Dermis microvascular lymphatic vessel endothelial cell (primary cell): ENCODE measurements at regions not wholly inside any gene's neighbourhood (a gene's known extent, or its start where the extent isn't known, plus 50 kb on each side); places are given as distances from the start of the nearest gene placed in this dataset.

Experiments
- DNase-seq, 2 donors: peaks; one replicate each; pipeline versions ENCODE4 v3.0.0 to v3.0.0-alpha.2; 2010; ENCODE audit warnings: low read depth in 2 of 2

GRCh38 chr1:106817575-106817974, 238.9 kb upstream of the PRMT6 start:
- DNase-seq = no peak

- no peak for DNase-seq
Observed at GRCh38 chr1:106831511-106831910, 225.0 kb upstream of the PRMT6 start.

- no peak for DNase-seq
Observed at GRCh38 chr1:106836708-106837107, 219.8 kb upstream of the PRMT6 start.

GRCh38 chr1:106843518-106843917, 213.0 kb upstream of the PRMT6 start:
- DNase-seq = no peak

GRCh38 chr1:106846656-106847055, 209.8 kb upstream of the PRMT6 start:
- DNase-seq = no peak

- DNase-seq = no peak
Observed at GRCh38 chr1:106861110-106861509, 195.4 kb upstream of the PRMT6 start.

GRCh38 chr1:106868828-106869227, 187.6 kb upstream of the PRMT6 start:
- DNase-seq = no peak

- no peak for DNase-seq
Observed at GRCh38 chr1:106875622-106876021, 180.9 kb upstream of the PRMT6 start.

- no peak for DNase-seq
Observed at GRCh38 chr1:106876384-106876783, 180.1 kb upstream of the PRMT6 start.

GRCh38 chr1:106879538-106879937, 176.9 kb upstream of the PRMT6 start:
- DNase-seq = no peak

GRCh38 chr1:106880226-106880625, 176.2 kb upstream of the PRMT6 start:
- DNase-seq = no peak

GRCh38 chr1:106883208-106883607, 173.3 kb upstream of the PRMT6 start:
- no peak for DNase-seq

GRCh38 chr1:106889059-106889458, 167.4 kb upstream of the PRMT6 start:
- no peak for DNase-seq

- no peak for DNase-seq
Observed at GRCh38 chr1:106889583-106889982, 166.9 kb upstream of the PRMT6 start.

GRCh38 chr1:106897976-106898375, 158.5 kb upstream of the PRMT6 start:
- DNase-seq = no peak

GRCh38 chr1:106899644-106900043, 156.8 kb upstream of the PRMT6 start:
- DNase-seq = no peak

GRCh38 chr1:106907795-106908194, 148.7 kb upstream of the PRMT6 start:
- DNase-seq = no peak

- no peak for DNase-seq
Observed at GRCh38 chr1:106908689-106909088, 147.8 kb upstream of the PRMT6 start.

- DNase-seq = no peak
Observed at GRCh38 chr1:106910798-106911197, 145.7 kb upstream of the PRMT6 start.

GRCh38 chr1:106912131-106912530, 144.3 kb upstream of the PRMT6 start:
- no peak for DNase-seq

GRCh38 chr1:106921186-106921585, 135.3 kb upstream of the PRMT6 start:
- DNase-seq = no peak

- DNase-seq = no peak
Observed at GRCh38 chr1:106924360-106924759, 132.1 kb upstream of the PRMT6 start.

- DNase-seq = no peak
Observed at GRCh38 chr1:106925750-106926149, 130.7 kb upstream of the PRMT6 start.

GRCh38 chr1:106926803-106927582, 129.5 kb upstream of the PRMT6 start:
- peak in 1 of 2 donors; percentile 22 for DNase-seq
